ENCODE measurements at regions not wholly inside any gene's neighbourhood (a gene's known extent, or its start where the extent isn't known, plus 50 kb on each side); places are given as distances from the start of the nearest gene placed in this dataset.

- TF ChIP-seq OSR1 (CRISPR knock-in tag; IDR thresholded peaks at IDR 0.05) = no peak
- TF ChIP-seq ZNF70 (CRISPR knock-in tag; IDR thresholded peaks at IDR 0.05) = no peak
- TF ChIP-seq ARNTL (CRISPR knock-in tag; IDR thresholded peaks at IDR 0.05; ENCODE audit: borderline replicate concordance, low read depth) = no peak
- no peak for TF ChIP-seq GLIS3 (CRISPR knock-in tag; IDR thresholded peaks at IDR 0.05)
- no peak for TF ChIP-seq ISL1 (CRISPR knock-in tag; IDR thresholded peaks at IDR 0.05)
- no peak for TF ChIP-seq ZNF565 (CRISPR knock-in tag; conservative IDR thresholded peaks at IDR 0.05; ENCODE audit: low read depth)
- TF ChIP-seq TCF4 (CRISPR knock-in tag; IDR thresholded peaks at IDR 0.05; ENCODE audit: borderline replicate concordance) = no peak
These were observed 674.5 kb downstream of the BRD1 start (continued) for GRCh38 chr22:49152939-49153770.

- TF ChIP-seq ESRRG (CRISPR knock-in tag; IDR thresholded peaks at IDR 0.05) (no peak), TSHZ2 (CRISPR knock-in tag; IDR thresholded peaks at IDR 0.05) (no peak), ZC3H10 (CRISPR knock-in tag; IDR thresholded peaks at IDR 0.05) (no peak)
- TF ChIP-seq, protein P1, sequence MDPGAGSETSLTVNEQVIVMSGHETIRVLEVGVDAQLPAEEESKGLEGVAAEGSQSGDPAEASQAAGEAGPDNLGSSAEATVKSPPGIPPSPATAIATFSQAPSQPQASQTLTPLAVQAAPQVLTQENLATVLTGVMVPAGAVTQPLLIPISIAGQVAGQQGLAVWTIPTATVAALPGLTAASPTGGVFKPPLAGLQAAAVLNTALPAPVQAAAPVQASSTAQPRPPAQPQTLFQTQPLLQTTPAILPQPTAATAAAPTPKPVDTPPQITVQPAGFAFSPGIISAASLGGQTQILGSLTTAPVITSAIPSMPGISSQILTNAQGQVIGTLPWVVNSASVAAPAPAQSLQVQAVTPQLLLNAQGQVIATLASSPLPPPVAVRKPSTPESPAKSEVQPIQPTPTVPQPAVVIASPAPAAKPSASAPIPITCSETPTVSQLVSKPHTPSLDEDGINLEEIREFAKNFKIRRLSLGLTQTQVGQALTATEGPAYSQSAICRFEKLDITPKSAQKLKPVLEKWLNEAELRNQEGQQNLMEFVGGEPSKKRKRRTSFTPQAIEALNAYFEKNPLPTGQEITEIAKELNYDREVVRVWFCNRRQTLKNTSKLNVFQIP (CRISPR knock-in tag; IDR thresholded peaks at IDR 0.05; ENCODE audit: borderline replicate concordance, low read depth) = no peak
- no peak for ATAC-seq
These were observed 675.3 kb downstream of the BRD1 start for GRCh38 chr22:49152127-49152938.

DNA sequence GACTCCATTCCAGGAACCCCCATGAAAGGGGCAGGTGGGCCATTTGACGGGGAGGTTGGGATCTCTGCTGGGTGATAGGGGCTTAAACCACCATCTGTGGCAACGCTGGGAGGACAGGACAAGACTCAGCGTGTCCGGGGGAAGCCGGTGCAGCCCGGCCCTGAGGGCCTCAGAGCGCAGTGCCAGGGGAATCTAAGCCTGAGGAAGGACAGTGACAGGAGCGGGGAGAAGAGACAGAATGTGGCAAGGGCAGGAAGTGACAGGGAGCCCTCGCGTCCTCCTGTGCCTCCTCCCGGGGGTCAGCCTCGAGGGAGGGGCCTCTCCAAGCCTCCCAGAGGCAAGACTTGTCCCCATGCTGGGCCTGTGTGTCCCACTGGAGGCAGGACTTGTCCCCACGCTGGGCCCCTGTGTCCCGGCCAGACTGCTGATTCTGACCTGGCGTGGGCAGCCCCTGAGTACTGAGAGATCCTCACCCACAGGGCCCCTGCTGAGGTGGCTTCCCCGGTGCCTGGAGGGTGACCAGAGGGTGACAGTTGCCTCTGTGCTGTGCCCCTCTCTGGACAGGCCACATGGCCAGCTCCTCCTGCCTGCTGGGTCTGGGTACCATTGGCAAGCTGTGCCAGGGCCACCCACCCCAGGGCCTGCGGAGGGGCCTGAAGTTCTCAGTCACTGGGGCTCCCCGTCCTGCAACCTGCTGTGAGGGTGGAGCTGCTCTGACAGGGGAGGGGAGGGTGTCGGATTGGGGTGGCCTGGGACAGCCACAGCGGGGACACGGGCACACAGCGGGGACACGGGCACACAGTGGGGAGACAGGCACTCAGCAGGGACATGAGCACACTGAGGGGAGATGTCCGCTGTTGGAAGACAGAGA is 676.2 kb downstream of the BRD1 start:
- no peak; the same call in 2 of the 3 replicates for ATAC-seq
- TF ChIP-seq ZFP30 (CRISPR knock-in tag; IDR thresholded peaks at IDR 0.05) (no peak), CSRNP3 (CRISPR knock-in tag; IDR thresholded peaks at IDR 0.05) (no peak), CSDC2 (CRISPR knock-in tag; IDR thresholded peaks at IDR 0.05) (no peak), ESRRG (CRISPR knock-in tag; IDR thresholded peaks at IDR 0.05) (no peak), TSHZ2 (CRISPR knock-in tag; IDR thresholded peaks at IDR 0.05) (no peak), CREB5 (CRISPR knock-in tag; IDR thresholded peaks at IDR 0.05; ENCODE audit: low read depth) (no peak)

Data from SK-N-SH treated with all-trans-retinoic acid at 6 μM for 48 hours (cell line).